Upper lobe of left lung (tissue), 4 donors: ENCODE measurements at regions not wholly inside any gene's neighbourhood (a gene's known extent, or its start where the extent isn't known, plus 50 kb on each side); places are given as distances from the start of the nearest gene placed in this dataset.

Source experiments
- CTCF ChIP-seq, 6 experiments: fragments of 450-650 bp in 4 of 6; fragments of 200-600 bp in 2 of 6; sonication (generic) in 2 of 6; IDR thresholded peaks; one replicate each; pipeline ENCODE4 v1.5.1; 2016 to 2019; ENCODE audit warnings: antibody characterized with exemption in 6 of 6
- POLR2A ChIP-seq, 4 donors: fragments of 450-650 bp; IDR thresholded peaks; one replicate each; pipeline ENCODE4 v1.5.1; 2016 to 2017; ENCODE audit warnings: antibody characterized with exemption in 4 of 4, mild to moderate bottlenecking in 2 of 4
- POLR2AphosphoS5 ChIP-seq, 2 donors: sonication (generic); formaldehyde crosslinking; IDR thresholded peaks; one replicate each; pipeline ENCODE4 v1.5.1; 2017; ENCODE audit warnings: antibody characterized with exemption in 2 of 2

GRCh38 chr13:77975358-77976042 is 56.9 kb upstream of the EDNRB start:
- no peak for TF ChIP-seq CTCF (IDR thresholded peaks at IDR 0.05)
- TF ChIP-seq POLR2AphosphoS5 (IDR thresholded peaks at IDR 0.05) = no peak
- TF ChIP-seq POLR2A (IDR thresholded peaks at IDR 0.05) = no peak
